Loucy (cell line): ENCODE measurements at regions not wholly inside any gene's neighbourhood (a gene's known extent, or its start where the extent isn't known, plus 50 kb on each side); places are given as distances from the start of the nearest gene placed in this dataset.

Experiments used
- CTCF ChIP-seq: fragments of 200-600 bp; sonication (generic); conservative IDR thresholded peaks from 2 replicates; pipeline ENCODE4 v1.5.1; 2014; ENCODE audit warnings: mild to moderate bottlenecking, antibody characterized with exemption, low read length
- EZH2phosphoT487 ChIP-seq: fragments of 200-600 bp; IDR thresholded peaks from 2 replicates; pipeline ENCODE4 v1.6.1; 2018; ENCODE audit warnings: antibody characterized with exemption, mild to moderate bottlenecking, moderate library complexity, borderline replicate concordance

GRCh38 chr14:104304451-104305351, 166.3 kb downstream of the KIF26A start:
- TF ChIP-seq CTCF (no peak), EZH2phosphoT487 (no peak)
